Loucy (cell line): ENCODE measurements at regions not wholly inside any gene's neighbourhood (a gene's known extent, or its start where the extent isn't known, plus 50 kb on each side); places are given as distances from the start of the nearest gene placed in this dataset.

Experiments used
- CTCF ChIP-seq: fragments of 200-600 bp; sonication (generic); conservative IDR thresholded peaks from 2 replicates; pipeline ENCODE4 v1.5.1; 2014; ENCODE audit warnings: mild to moderate bottlenecking, antibody characterized with exemption, low read length
- EZH2phosphoT487 ChIP-seq: fragments of 200-600 bp; IDR thresholded peaks from 2 replicates; pipeline ENCODE4 v1.6.1; 2018; ENCODE audit warnings: antibody characterized with exemption, mild to moderate bottlenecking, moderate library complexity, borderline replicate concordance

GRCh38 chr6:144379356-144379755 lies 94.2 kb downstream of the UTRN start:
- TF ChIP-seq CTCF (no peak), EZH2phosphoT487 (no peak)
